GM19043 (cell line): ENCODE measurements at regions not wholly inside any gene's neighbourhood (a gene's known extent, or its start where the extent isn't known, plus 50 kb on each side); places are given as distances from the start of the nearest gene placed in this dataset.

Source experiments
- ATAC-seq: cut with Tn5 transposase; IDR thresholded peaks from one replicate; pipeline ENCODE4 v1.9.1; 2021; ENCODE audit warnings: low read depth; ENCODE audit not compliant: unreplicated experiment

- ATAC-seq: no peak
These were observed 317.5 kb upstream of the RAB6C start for GRCh38 chr2:129661935-129662334.

GRCh38 chr2:129667577-129667976 lies 311.9 kb upstream of the RAB6C start:
- ATAC-seq: no peak

- no peak for ATAC-seq
These were observed 306.9 kb upstream of the RAB6C start for GRCh38 chr2:129672521-129672920.

- ATAC-seq: no peak
These were observed 306.2 kb upstream of the RAB6C start for GRCh38 chr2:129673234-129673633.

- ATAC-seq: no peak
These were observed 305.4 kb upstream of the RAB6C start for GRCh38 chr2:129673847-129674711.

- no peak for ATAC-seq
These were observed 300.7 kb upstream of the RAB6C start for GRCh38 chr2:129678751-129679150.

GRCh38 chr2:129681788-129682187 lies 297.7 kb upstream of the RAB6C start:
- ATAC-seq: no peak

- ATAC-seq: no peak
These were observed 289.6 kb upstream of the RAB6C start for GRCh38 chr2:129689653-129690448.

- no peak for ATAC-seq
These were observed 284.0 kb upstream of the RAB6C start for GRCh38 chr2:129695496-129695895.

- no peak for ATAC-seq
These were observed 280.9 kb upstream of the RAB6C start for GRCh38 chr2:129698593-129698992.

- no peak for ATAC-seq
These were observed 279.5 kb upstream of the RAB6C start for GRCh38 chr2:129699781-129700573.

- ATAC-seq: no peak
These were observed 276.9 kb upstream of the RAB6C start for GRCh38 chr2:129702416-129703176.

- no peak for ATAC-seq
These were observed 274.4 kb upstream of the RAB6C start for GRCh38 chr2:129705085-129705484.

- ATAC-seq: no peak
These were observed 271.7 kb upstream of the RAB6C start for GRCh38 chr2:129707800-129708199.

GRCh38 chr2:129708221-129708967 lies 271.1 kb upstream of the RAB6C start:
- no peak for ATAC-seq

GRCh38 chr2:129709001-129709955 lies 270.2 kb upstream of the RAB6C start:
- no peak for ATAC-seq

- no peak for ATAC-seq
These were observed 269.4 kb upstream of the RAB6C start for GRCh38 chr2:129709956-129710598.
